ENCODE measurements at regions not wholly inside any gene's neighbourhood (a gene's known extent, or its start where the extent isn't known, plus 50 kb on each side); places are given as distances from the start of the nearest gene placed in this dataset.

GRCh38 chr1:102234753-102235359 is 238.1 kb upstream of the OLFM3 start:
- TF ChIP-seq CTCF (IDR thresholded peaks at IDR 0.05; ENCODE audit: low read length): no peak
- no peak for TF ChIP-seq EZH2phosphoT487 (IDR thresholded peaks at IDR 0.05; ENCODE audit: low read length)
- TF ChIP-seq EZH2 (optimal IDR thresholded peaks at IDR 0.05; ENCODE audit: low read depth, low read length): no peak

All from MM.1S (cell line).